Thyroid gland (tissue), 4 donors: ENCODE measurements at regions not wholly inside any gene's neighbourhood (a gene's known extent, or its start where the extent isn't known, plus 50 kb on each side); places are given as distances from the start of the nearest gene placed in this dataset.

Experiments used
- CTCF ChIP-seq, 6 experiments: fragments of 200-600 bp in 3 of 6; fragments of 450-650 bp in 3 of 6; sonication (generic) in 3 of 6; IDR thresholded peaks; one replicate each; pipeline ENCODE4 v1.5.1; 2016 to 2019; ENCODE audit warnings: antibody characterized with exemption in 6 of 6, mild to moderate bottlenecking in 2 of 6, inconsistent platforms in 1 of 6, moderate library complexity in 1 of 6
- POLR2A ChIP-seq, 2 donors: fragments of 450-650 bp; IDR thresholded peaks; one replicate each; pipeline ENCODE4 v1.6.1; 2017; ENCODE audit warnings: antibody characterized with exemption in 2 of 2, mild to moderate bottlenecking in 2 of 2, moderate library complexity in 1 of 2

GRCh38 chr5:107786424-107786823, 115.7 kb upstream of the EFNA5 start:
- no peak for TF ChIP-seq CTCF (IDR thresholded peaks at IDR 0.05)
- no peak for TF ChIP-seq POLR2A (IDR thresholded peaks at IDR 0.05)
